GM21390 (cell line): ENCODE measurements at regions not wholly inside any gene's neighbourhood (a gene's known extent, or its start where the extent isn't known, plus 50 kb on each side); places are given as distances from the start of the nearest gene placed in this dataset.

Experiments used
- ATAC-seq: cut with Tn5 transposase; IDR thresholded peaks from one replicate; pipeline ENCODE4 v1.9.1; 2021; ENCODE audit not compliant: unreplicated experiment

GRCh38 chr1:70916034-70916427 is 131.6 kb downstream of the PTGER3 start:
- ATAC-seq: no peak

DNA sequence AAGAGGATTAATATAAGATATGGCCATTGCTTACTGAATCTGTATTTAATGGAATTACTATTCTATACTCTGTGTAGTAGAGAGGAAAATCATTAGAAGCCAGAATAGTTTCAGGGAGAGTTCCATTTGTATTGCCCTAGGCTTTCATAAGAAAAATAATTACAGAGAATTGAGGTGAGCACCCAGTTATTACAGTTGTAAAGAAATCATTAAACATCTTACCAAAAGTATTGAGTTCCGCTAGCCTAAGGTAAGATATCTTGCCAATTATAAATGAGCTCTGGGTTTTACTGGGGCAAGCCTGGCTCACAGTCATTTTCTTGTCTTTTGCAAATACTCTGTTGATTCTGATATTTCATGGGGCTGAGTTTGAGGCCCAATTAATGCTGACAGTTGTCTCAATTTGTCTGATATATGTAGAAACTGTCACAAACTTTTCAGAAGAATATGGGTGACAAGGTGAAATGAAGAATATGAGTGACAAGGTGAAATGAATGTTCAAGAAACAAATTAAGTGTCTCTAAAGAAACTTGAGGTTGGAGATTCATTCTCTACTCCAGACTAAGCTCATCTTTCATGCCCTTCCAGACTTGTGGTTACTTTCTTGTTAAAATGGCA is 127.8 kb downstream of the PTGER3 start:
- no peak for ATAC-seq
